Natural killer cell (primary cell): ENCODE measurements at regions not wholly inside any gene's neighbourhood (a gene's known extent, or its start where the extent isn't known, plus 50 kb on each side); places are given as distances from the start of the nearest gene placed in this dataset.

ENCODE experiments used
- ATAC-seq, 3 donors: fragments of 150-1000 bp in 2 of 3; fragments of 200-7000 bp in 1 of 3; cut with Tn5 transposase; 1 replicate in 1 of 3; 2 replicates in 2 of 3; pipeline ENCODE4 v1.10.0; 2021; ENCODE audit warnings: mild to moderate bottlenecking in 2 of 3, moderate library complexity in 2 of 3
- DNase-seq, 2 donors: peaks; one replicate each; pipeline versions ENCODE4 v3.0.0 to v3.0.0-alpha.2; 2013 to 2021; ENCODE audit warnings: mixed read lengths in 1 of 2
- H3K27ac ChIP-seq: one replicate; pipeline ENCODE4 v1.5.1; 2013; ENCODE audit warnings: mild to moderate bottlenecking, low read length
- H3K27me3 ChIP-seq: one replicate; pipeline ENCODE4 v1.6.1; 2013; ENCODE audit warnings: low read length; ENCODE audit not compliant: control insufficient read depth, insufficient read depth
- H3K36me3 ChIP-seq: one replicate; pipeline ENCODE4 v1.6.1; 2013; ENCODE audit warnings: low read length; ENCODE audit not compliant: control insufficient read depth, insufficient read depth
- H3K4me1 ChIP-seq: one replicate; pipeline ENCODE4 v1.6.1; 2013; ENCODE audit warnings: low read length; ENCODE audit not compliant: control insufficient read depth, insufficient read depth
- H3K4me3 ChIP-seq: one replicate; pipeline ENCODE4 v1.5.1; 2013; ENCODE audit warnings: low read length
- H3K9me3 ChIP-seq: one replicate; pipeline ENCODE4 v1.6.1; 2013; ENCODE audit warnings: low read length; ENCODE audit not compliant: control insufficient read depth, insufficient read depth
- H3K27ac Mint-ChIP-seq, 2 donors: one replicate each; pipeline ENCODE4 v1.8.0; 2022; ENCODE audit warnings: mild to moderate bottlenecking in 2 of 2, mixed read lengths in 2 of 2, moderate library complexity in 1 of 2
- H3K27me3 Mint-ChIP-seq, 2 donors: one replicate each; pipeline ENCODE4 v1.8.0; 2022; ENCODE audit warnings: low read depth in 2 of 2, mixed read lengths in 2 of 2
- H3K36me3 Mint-ChIP-seq: one replicate; pipeline ENCODE4 v1.8.0; 2022; ENCODE audit warnings: mixed read lengths
- H3K4me1 Mint-ChIP-seq, 2 donors: one replicate each; pipeline ENCODE4 v1.8.0; 2022; ENCODE audit warnings: mixed read lengths in 2 of 2
- H3K4me3 Mint-ChIP-seq: one replicate; pipeline ENCODE4 v1.8.0; 2022; ENCODE audit warnings: mild to moderate bottlenecking, moderate library complexity, mixed read lengths
- H3K9me3 Mint-ChIP-seq, 2 donors: one replicate each; pipeline ENCODE4 v1.8.0; 2022; ENCODE audit warnings: mixed read lengths in 2 of 2
- CTCF ChIP-seq: fragments of 200-600 bp; IDR thresholded peaks from one replicate; pipeline ENCODE4 v1.8.0; 2022; ENCODE audit warnings: antibody characterized with exemption
- WGBS: methylation state at CpG from one replicate; pipeline ENCODE4 v1.1.7; 2013; ENCODE audit warnings: missing lambda C conversion rate; ENCODE audit not compliant: insufficient coverage; 5-methylcytosine and 5-hydroxymethylcytosine counted together
- intact Hi-C: fragments of 100-400 bp; cut with micrococcal nuclease; formaldehyde crosslinking; loops from one replicate; pipeline ENCODE4 v1.14.2; 2022

GRCh38 chr18:49731860-49732311 is 81.4 kb downstream of the ACAA2 start:
- Mint-ChIP-seq H3K27ac (no peak overlapping the region), H3K36me3 (no peaks in the 10 kb centered on the region), H3K27me3 (peaks cover 7 to 8% of the 10 kb centered on the region in 2 donors), H3K4me3 (no peak overlapping the region), H3K9me3 (no peaks in the 10 kb centered on the region), H3K4me1 (no peaks in the 10 kb centered on the region)
- no peaks in the 10 kb centered on the region for H3K36me3 ChIP-seq
- DNase-seq = no peak
- intact Hi-C loops = no loop called here
- no peak for TF ChIP-seq CTCF
- WGBS = 97% methylated on average over 1 of the region's 3 CpGs
- no peak overlapping the region for H3K4me3 ChIP-seq
- H3K27me3 ChIP-seq = no peaks in the 10 kb centered on the region
- no peaks in the 10 kb centered on the region for H3K9me3 ChIP-seq
- no peaks in the 10 kb centered on the region for H3K4me1 ChIP-seq
- no peak overlapping the region for H3K27ac ChIP-seq
- ATAC-seq = no peak

DNA sequence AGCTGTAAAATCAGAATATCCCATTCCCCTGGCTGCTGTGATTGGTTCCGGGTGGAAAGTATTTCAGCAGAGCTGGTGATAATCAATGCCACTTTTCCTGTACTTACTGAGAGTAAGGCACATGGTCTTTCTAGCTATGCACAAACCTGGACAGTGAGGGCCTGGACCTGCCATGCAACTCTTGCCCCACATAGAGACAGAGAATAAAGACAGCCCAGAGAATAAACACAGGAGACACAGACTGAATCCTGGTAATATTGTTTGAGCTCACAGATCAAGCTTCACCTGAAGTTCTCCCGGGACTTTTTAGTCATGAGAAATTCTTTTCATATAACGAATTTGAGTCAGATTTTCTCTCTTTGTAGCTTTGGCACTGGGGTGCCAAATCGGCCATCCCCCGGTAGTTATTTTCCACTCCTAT is 81.9 kb downstream of the ACAA2 start:
- WGBS = 92% methylated on average over 5 of the region's 5 CpGs
- no peak overlapping the region for H3K4me3 ChIP-seq
- ATAC-seq = no peak
- intact Hi-C loops = no loop called here
- no peaks in the 10 kb centered on the region for H3K36me3 ChIP-seq
- H3K4me3 Mint-ChIP-seq = no peak overlapping the region
- peaks cover 3% of the 10 kb centered on the region in 2 donors for H3K27me3 Mint-ChIP-seq
- no peak overlapping the region for H3K27ac Mint-ChIP-seq
- DNase-seq = no peak
- no peaks in the 10 kb centered on the region for H3K9me3 ChIP-seq
- H3K36me3 Mint-ChIP-seq = no peaks in the 10 kb centered on the region
- H3K4me1 ChIP-seq = no peaks in the 10 kb centered on the region
- no peaks in the 10 kb centered on the region for H3K27me3 ChIP-seq
- H3K27ac ChIP-seq = no peak overlapping the region
- H3K4me1 Mint-ChIP-seq = no peaks in the 10 kb centered on the region
- no peak for TF ChIP-seq CTCF
- no peaks in the 10 kb centered on the region for H3K9me3 Mint-ChIP-seq

- 86% methylated on average over 4 of the region's 4 CpGs for WGBS
- H3K27me3 ChIP-seq = no peaks in the 10 kb centered on the region
- no peak for TF ChIP-seq CTCF
- ATAC-seq (no peak), DNase-seq (no peak)
- H3K4me3 Mint-ChIP-seq = no peak overlapping the region
- H3K36me3 ChIP-seq = no peaks in the 10 kb centered on the region
- no peaks in the 10 kb centered on the region for H3K4me1 Mint-ChIP-seq
- intact Hi-C loops = no loop called here
- no peak overlapping the region for H3K27ac Mint-ChIP-seq
- no peaks in the 10 kb centered on the region for H3K9me3 Mint-ChIP-seq
- H3K36me3 Mint-ChIP-seq = no peaks in the 10 kb centered on the region
- H3K4me1 ChIP-seq = no peaks in the 10 kb centered on the region
- H3K4me3 ChIP-seq = no peak overlapping the region
- no peaks in the 10 kb centered on the region for H3K27me3 Mint-ChIP-seq
- H3K27ac ChIP-seq = no peak overlapping the region
- H3K9me3 ChIP-seq = no peaks in the 10 kb centered on the region
Measured at GRCh38 chr18:49730951-49731391, 82.4 kb downstream of the ACAA2 start.

GRCh38 chr18:49728542-49728941 is 84.8 kb downstream of the ACAA2 start:
- TF ChIP-seq CTCF = no peak
- Mint-ChIP-seq H3K4me3 (no peak overlapping the region), H3K27me3 (peaks cover 3 to 8% of the 10 kb centered on the region in 2 donors)

More at GRCh38 chr18:49728542-49728941, 84.8 kb downstream of the ACAA2 start:
- 52% methylated on average over 4 of the region's 4 CpGs for WGBS
- Histone ChIP-seq H3K4me3 (no peak overlapping the region), H3K27ac (no peak overlapping the region), H3K9me3 (no peaks in the 10 kb centered on the region), H3K36me3 (no peaks in the 10 kb centered on the region), H3K4me1 (no peaks in the 10 kb centered on the region), H3K27me3 (peaks cover under 1% of the 10 kb centered on the region)
- intact Hi-C loops = no loop called here
- Mint-ChIP-seq H3K27ac (no peak overlapping the region), H3K36me3 (no peaks in the 10 kb centered on the region), H3K9me3 (no peaks in the 10 kb centered on the region), H3K4me1 (peaks cover 6% of the 10 kb centered on the region in 2 donors)
- no peak for ATAC-seq
- DNase-seq = peak in 1 of 2 donors; percentile 14
